GM19438 (cell line): ENCODE measurements at regions not wholly inside any gene's neighbourhood (a gene's known extent, or its start where the extent isn't known, plus 50 kb on each side); places are given as distances from the start of the nearest gene placed in this dataset.
"Not testable (repeated sequence)": the region's sequence is repeated elsewhere in the genome, so short reads cannot be mapped to it uniquely, and the experiment has no call there.

Experiments used
- ATAC-seq: cut with Tn5 transposase; IDR thresholded peaks from one replicate; pipeline ENCODE4 v1.9.1; 2021; ENCODE audit warnings: low read depth; ENCODE audit not compliant: unreplicated experiment

DNA sequence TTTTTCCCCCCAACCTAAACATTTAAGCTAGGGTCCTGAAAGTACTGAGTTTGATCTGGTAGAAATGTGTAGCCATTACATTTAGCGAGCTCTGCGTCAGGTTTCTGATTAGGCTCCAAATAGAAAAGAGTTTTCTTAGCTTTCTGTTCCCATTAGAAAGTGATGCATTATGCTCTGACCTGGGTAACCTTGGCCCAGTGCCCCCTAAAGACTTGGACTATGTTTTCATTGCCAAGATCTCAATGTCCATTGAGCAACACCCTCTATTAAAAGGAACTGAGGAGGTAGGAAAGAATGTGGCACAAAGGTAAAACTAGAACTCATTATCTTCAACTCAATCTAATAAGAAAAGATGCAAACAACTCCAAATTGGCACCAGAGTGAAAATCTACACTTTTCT, 358.9 kb upstream of the PCSK5 start:
- no peak for ATAC-seq

GRCh38 chr9:75532233-75533050, 358.0 kb upstream of the PCSK5 start:
- no peak for ATAC-seq

DNA sequence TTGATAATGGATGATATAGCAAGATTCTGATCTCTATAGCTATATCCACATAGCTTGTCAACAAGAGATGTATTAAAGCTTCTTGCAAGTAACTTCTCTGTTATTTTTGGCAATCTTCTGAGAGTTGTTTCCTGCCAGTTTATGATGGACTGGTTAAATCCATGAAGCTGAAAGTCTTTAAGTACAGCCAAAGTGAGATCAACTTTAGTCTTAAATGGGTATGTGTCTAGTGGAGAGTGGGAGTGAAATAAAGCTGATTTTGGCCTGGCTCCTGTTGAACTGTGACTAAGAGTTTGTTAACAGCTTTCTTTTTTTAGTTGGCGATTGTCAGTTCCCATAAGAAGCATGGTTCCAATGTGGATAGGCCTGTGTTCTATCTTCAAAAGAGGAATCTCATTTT, 350.9 kb upstream of the PCSK5 start:
- ATAC-seq = no peak

GRCh38 chr9:75540185-75540584, 350.3 kb upstream of the PCSK5 start:
- no peak for ATAC-seq

DNA sequence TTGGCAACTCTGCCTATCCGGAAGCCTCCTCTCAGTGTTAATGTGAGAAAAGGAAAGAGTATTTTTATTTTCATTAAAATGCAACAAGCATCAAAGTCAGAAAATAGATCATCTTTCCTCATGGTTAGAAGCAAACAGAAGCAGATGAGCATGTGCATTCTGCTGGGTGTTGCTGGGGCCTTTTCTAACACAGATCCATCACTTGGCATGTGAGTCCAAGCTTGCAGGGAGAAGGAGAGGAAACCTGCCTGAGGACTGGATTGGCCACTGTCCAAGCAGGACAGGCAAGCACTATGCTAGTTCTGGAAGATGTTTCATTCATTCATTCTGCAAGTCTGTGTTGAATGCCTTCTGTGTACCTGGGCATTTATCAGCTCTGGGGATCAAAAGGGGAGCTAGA, 348.7 kb upstream of the PCSK5 start:
- ATAC-seq = no peak

GRCh38 chr9:75544815-75545214, 345.7 kb upstream of the PCSK5 start:
- ATAC-seq = no peak

DNA sequence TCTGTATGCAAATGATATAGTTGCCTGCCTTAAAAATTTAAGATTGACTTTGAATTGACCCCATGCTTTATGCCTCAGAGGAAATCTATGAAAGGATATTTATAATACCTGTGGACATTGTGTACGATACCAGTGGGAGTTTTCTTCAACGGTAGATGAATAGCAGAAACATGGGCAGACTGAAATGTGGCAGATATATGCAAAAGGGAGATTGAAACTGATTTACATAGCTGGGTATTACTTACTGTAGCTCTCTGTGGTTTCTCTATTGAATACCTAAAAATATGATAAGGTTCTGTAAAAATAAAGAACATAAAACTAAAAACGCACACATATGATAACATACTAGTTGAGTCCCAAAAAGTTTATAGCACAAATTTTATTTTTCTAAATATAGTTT, 345.2 kb upstream of the PCSK5 start:
- no peak for ATAC-seq

DNA sequence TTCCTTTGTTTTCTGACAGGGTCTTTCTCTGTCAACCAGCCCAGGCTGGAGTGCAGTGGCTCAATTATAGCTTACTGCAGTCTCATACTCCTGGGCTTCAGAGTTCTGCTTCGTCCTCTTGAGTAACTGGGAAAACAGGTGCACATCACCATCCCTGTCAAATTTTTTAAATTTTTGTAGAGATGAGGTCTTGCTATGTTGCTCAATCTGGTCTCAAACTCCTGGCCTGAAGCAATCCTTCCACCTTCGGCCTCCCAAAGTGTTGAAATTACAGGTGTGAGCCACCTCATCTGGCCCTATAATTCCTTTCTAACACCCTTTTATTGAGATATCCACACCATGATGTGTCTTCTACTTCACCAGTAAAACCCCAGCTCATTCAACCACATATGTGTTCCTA, 341.6 kb upstream of the PCSK5 start:
- ATAC-seq = no peak

DNA sequence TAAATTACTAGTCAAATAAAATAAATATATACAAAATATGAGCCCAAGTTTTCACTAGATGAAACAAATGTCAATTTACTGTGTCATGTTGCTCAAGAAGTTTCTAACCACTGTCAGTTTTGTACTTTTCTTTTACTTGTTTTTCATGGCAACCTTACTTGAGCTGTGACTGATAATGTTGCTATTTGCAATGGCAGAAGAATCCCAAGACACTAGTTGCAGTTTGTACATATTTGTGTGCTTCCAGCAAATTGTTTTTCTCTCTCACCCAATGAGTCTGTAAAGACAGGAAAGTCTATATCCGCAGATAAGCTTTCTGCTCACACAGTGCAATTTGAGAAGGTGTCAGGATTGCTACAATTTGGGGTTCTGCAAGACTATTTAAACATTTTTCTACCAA, 338.6 kb upstream of the PCSK5 start:
- no peak for ATAC-seq

GRCh38 chr9:75552941-75553340, 337.5 kb upstream of the PCSK5 start:
- ATAC-seq = no peak

GRCh38 chr9:75566813-75567212, 323.7 kb upstream of the PCSK5 start:
- not testable (repeated sequence) for ATAC-seq

DNA sequence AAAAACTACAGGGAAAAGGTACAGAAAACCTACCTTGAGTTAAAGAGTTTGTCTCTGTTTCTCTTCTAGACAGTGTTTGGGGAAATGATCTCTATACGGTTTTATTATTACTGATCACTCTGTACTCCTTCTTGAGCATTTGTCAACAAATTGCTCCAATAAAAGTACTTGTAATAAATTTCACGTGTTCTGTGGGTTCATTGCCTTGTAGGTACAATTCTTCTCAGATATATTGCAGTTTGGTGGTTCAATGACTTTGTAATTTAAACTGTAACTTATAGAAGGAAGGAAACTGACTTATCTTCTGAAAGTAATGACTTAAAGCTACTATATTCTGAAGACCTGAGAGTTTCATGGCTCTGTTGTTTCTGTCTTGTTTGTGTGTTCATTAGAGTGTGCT, 319.9 kb upstream of the PCSK5 start:
- no peak for ATAC-seq

GRCh38 chr9:75574569-75574968, 315.9 kb upstream of the PCSK5 start:
- no peak for ATAC-seq

- no peak for ATAC-seq
Measured at GRCh38 chr9:75582870-75583269, 307.6 kb upstream of the PCSK5 start.

DNA sequence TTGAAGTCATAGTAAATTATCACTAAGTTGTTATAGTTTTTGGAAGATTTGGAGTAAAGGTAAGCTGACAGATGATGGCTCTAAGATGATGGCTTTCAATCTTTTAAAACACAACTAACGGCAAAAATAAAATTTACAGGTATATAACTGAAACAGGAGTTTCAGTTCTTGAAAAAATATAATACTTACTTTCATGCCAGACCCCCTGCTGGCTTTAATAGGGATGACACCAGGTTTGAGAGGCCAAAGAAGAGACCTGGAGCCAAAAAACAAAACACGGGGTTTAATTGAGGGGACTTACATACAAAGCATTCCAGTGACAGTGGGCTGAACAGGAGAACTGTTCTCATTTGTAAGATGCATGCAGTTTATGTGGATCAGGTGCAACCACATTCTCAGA, 301.7 kb upstream of the PCSK5 start:
- no peak for ATAC-seq

- no peak for ATAC-seq
Measured at GRCh38 chr9:75589497-75589896, 301.0 kb upstream of the PCSK5 start.

DNA sequence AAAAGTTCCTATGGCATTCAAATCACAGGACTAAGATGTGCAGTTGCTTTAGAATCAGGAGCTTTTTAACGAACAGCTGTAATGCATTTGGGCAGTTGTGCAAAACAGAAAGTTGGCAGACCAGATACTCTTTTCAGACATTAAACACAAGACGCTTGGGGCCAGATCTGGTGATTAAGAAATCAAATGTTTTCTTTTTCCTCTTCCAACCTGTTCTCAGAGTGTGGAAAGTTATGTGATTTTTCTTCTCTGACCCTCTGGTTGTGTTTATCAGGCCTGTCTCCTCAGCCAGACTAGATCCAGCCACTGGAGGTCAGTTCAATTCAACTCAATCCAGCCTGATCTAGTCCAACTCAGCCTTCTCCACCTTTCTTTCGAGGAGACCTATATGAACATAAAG, 298.5 kb upstream of the PCSK5 start:
- ATAC-seq = no peak

- no peak for ATAC-seq
Measured at GRCh38 chr9:75592586-75592985, 297.9 kb upstream of the PCSK5 start.

DNA sequence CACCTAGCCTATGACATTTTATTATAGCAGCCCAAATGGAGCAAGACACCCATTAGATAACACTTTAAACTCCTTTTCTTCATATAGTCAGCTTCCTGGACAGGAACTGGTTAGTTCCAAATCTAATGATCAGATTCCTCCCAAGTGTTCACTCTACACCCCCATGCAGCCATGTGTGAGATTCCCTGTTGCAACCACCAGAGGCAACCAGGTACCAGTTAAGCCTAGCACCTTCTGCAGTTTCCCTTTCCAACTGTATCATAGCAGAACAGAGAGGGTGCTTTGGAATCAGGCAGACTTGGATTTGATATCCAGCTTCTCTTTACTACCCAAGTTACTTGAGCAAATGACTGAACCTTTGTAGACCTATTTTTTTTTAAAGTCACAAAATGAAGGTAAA, 296.6 kb upstream of the PCSK5 start:
- ATAC-seq = no peak

DNA sequence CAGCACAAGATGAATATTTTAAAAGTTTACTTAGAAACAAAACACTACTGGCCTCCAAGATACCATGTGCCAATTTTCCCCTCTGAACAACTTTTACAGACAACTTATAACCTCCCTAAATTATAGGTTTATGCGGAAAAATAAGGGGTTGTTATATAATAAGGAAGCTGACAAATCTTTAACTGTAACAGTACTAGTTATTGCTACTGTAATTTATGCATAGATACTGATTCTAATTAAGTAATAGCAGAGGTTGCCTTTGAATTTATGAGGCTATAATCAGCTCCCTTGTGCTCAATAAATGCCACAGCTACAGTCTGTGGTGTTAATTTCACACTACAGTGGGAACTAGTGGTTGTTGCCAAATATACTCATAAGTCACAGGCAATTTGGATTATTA, 291.3 kb upstream of the PCSK5 start:
- no peak for ATAC-seq

- ATAC-seq = no peak
Measured at GRCh38 chr9:75601280-75601679, 289.2 kb upstream of the PCSK5 start.

GRCh38 chr9:75602060-75602459, 288.4 kb upstream of the PCSK5 start:
- no peak for ATAC-seq

DNA sequence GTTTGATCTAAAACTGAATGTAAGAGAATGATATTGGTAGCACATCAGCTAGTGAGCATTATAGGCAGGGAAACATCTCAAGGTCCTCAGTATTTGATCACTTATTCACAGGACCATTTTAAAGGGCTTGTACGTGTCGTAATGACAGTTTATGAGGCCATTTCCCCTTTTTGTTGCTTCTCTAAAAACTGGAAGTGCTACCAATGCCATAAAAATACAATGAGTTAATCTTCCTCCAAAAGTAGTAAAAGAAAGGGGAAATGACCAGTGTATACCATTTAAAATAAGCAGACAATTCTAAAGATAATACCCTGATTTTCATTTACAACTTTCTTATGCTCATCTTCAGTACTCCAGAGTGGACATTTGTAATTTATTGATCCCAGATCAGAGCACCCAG, 285.8 kb upstream of the PCSK5 start:
- ATAC-seq = no peak
